HepG2 (cell line): ENCODE measurements at regions not wholly inside any gene's neighbourhood (a gene's known extent, or its start where the extent isn't known, plus 50 kb on each side); places are given as distances from the start of the nearest gene placed in this dataset.

Experiments
- ELF1 ChIP-seq: sonication (generic); formaldehyde crosslinking; IDR thresholded peaks from 2 replicates; pipeline ENCODE4 v1.4.0; 2020; ENCODE audit warnings: missing genetic modification reagents
- GLI4 ChIP-seq: sonication (generic); formaldehyde crosslinking; IDR thresholded peaks from 2 replicates; pipeline ENCODE4 v1.5.1; 2020; ENCODE audit warnings: missing genetic modification reagents, mild to moderate bottlenecking, moderate library complexity, borderline replicate concordance
- KLF9 ChIP-seq: IDR thresholded peaks from 2 replicates; pipeline ENCODE4 v1.6.1; 2016; ENCODE audit warnings: low read depth
- THAP11 ChIP-seq: IDR thresholded peaks from 2 replicates; pipeline ENCODE4 v1.6.1; 2016; ENCODE audit warnings: missing biosample characterization, missing genetic modification reagents
- TMF1 ChIP-seq: sonication (generic); formaldehyde crosslinking; IDR thresholded peaks from 2 replicates; pipeline ENCODE4 v1.8.1; 2022; ENCODE audit warnings: low read depth, missing genetic modification reagents
- ZNF274 ChIP-seq: sonication (generic); formaldehyde crosslinking; IDR thresholded peaks from 2 replicates; pipeline ENCODE4 v1.5.1; 2020; ENCODE audit warnings: mild to moderate bottlenecking, missing genetic modification reagents
- ZNF333 ChIP-seq: sonication (generic); formaldehyde crosslinking; IDR thresholded peaks from 2 replicates; pipeline ENCODE4 v1.4.0; 2020; ENCODE audit warnings: mild to moderate bottlenecking, missing genetic modification reagents, borderline replicate concordance
- TF ChIP-seq, protein P1 (sequence below): sonication (generic); formaldehyde crosslinking; IDR thresholded peaks from 2 replicates; pipeline ENCODE4 v1.4.0; 2020; ENCODE audit warnings: missing genetic modification reagents
- TF ChIP-seq, protein P2 (sequence below): sonication (generic); formaldehyde crosslinking; IDR thresholded peaks from 2 replicates; pipeline ENCODE4 v1.8.0; 2022; ENCODE audit warnings: missing genetic modification reagents, mild to moderate bottlenecking, borderline replicate concordance
- TF ChIP-seq, protein P3 (sequence below): IDR thresholded peaks from 2 replicates; pipeline ENCODE4 v1.6.1; 2016
- TF ChIP-seq, protein P4 (sequence below): sonication (generic); formaldehyde crosslinking; IDR thresholded peaks from 2 replicates; pipeline ENCODE4 v1.5.0; 2020; ENCODE audit warnings: mild to moderate bottlenecking, missing genetic modification reagents, moderate library complexity

DNA sequence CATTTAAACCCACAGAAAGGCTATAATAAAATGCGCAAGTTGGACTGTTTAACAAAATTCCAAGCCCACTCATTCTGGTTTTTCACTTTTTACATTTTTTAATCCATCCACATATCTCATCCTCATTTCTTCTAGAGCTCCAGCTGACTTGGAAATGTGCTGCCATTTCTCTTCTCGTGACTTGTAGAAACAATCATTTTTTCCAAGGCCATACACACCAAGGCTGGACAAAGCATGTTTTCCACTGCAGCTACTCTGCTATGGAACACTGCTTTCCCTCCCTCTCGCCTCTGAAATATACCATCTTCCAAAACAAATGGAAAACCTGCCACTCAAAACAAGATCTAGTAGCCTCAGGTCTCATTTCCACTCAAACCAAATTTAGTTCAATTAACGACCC lies 141.1 kb downstream of the ESM1 start:
- TF ChIP-seq, protein P1, sequence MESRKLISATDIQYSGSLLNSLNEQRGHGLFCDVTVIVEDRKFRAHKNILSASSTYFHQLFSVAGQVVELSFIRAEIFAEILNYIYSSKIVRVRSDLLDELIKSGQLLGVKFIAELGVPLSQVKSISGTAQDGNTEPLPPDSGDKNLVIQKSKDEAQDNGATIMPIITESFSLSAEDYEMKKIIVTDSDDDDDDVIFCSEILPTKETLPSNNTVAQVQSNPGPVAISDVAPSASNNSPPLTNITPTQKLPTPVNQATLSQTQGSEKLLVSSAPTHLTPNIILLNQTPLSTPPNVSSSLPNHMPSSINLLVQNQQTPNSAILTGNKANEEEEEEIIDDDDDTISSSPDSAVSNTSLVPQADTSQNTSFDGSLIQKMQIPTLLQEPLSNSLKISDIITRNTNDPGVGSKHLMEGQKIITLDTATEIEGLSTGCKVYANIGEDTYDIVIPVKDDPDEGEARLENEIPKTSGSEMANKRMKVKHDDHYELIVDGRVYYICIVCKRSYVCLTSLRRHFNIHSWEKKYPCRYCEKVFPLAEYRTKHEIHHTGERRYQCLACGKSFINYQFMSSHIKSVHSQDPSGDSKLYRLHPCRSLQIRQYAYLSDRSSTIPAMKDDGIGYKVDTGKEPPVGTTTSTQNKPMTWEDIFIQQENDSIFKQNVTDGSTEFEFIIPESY (CRISPR knock-in tag), result no peak
- TF ChIP-seq ZNF333 (CRISPR knock-in tag), result no peak
- no peak for TF ChIP-seq KLF9 (CRISPR knock-in tag)
- no peak for TF ChIP-seq TMF1 (CRISPR knock-in tag)
- TF ChIP-seq ZNF274, result no peak
- TF ChIP-seq THAP11, result no peak
- TF ChIP-seq ELF1 (CRISPR knock-in tag), result no peak
- TF ChIP-seq, protein P2, sequence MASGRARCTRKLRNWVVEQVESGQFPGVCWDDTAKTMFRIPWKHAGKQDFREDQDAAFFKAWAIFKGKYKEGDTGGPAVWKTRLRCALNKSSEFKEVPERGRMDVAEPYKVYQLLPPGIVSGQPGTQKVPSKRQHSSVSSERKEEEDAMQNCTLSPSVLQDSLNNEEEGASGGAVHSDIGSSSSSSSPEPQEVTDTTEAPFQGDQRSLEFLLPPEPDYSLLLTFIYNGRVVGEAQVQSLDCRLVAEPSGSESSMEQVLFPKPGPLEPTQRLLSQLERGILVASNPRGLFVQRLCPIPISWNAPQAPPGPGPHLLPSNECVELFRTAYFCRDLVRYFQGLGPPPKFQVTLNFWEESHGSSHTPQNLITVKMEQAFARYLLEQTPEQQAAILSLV (CRISPR knock-in tag), result no peak
- TF ChIP-seq, protein P3, sequence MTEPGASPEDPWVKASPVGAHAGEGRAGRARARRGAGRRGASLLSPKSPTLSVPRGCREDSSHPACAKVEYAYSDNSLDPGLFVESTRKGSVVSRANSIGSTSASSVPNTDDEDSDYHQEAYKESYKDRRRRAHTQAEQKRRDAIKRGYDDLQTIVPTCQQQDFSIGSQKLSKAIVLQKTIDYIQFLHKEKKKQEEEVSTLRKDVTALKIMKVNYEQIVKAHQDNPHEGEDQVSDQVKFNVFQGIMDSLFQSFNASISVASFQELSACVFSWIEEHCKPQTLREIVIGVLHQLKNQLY, result no peak
- TF ChIP-seq, protein P4, sequence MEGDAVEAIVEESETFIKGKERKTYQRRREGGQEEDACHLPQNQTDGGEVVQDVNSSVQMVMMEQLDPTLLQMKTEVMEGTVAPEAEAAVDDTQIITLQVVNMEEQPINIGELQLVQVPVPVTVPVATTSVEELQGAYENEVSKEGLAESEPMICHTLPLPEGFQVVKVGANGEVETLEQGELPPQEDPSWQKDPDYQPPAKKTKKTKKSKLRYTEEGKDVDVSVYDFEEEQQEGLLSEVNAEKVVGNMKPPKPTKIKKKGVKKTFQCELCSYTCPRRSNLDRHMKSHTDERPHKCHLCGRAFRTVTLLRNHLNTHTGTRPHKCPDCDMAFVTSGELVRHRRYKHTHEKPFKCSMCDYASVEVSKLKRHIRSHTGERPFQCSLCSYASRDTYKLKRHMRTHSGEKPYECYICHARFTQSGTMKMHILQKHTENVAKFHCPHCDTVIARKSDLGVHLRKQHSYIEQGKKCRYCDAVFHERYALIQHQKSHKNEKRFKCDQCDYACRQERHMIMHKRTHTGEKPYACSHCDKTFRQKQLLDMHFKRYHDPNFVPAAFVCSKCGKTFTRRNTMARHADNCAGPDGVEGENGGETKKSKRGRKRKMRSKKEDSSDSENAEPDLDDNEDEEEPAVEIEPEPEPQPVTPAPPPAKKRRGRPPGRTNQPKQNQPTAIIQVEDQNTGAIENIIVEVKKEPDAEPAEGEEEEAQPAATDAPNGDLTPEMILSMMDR, result no peak
- no peak for TF ChIP-seq GLI4 (CRISPR knock-in tag)
